IMR-90 (cell line): ENCODE measurements at regions not wholly inside any gene's neighbourhood (a gene's known extent, or its start where the extent isn't known, plus 50 kb on each side); places are given as distances from the start of the nearest gene placed in this dataset.
A peak's percentile ranks its signal among the peaks of the same experiment; 100 is the strongest.

Experiments
- ATAC-seq: fragments of 200-7000 bp; cut with Tn5 transposase; 2 replicates; pipeline ENCODE4 v1.9.1; 2020; ENCODE audit warnings: low read depth, mild to moderate bottlenecking, moderate library complexity
- BruUV-seq: library from RNA; stranded (reverse); fragments of 400-500 nt; replicated peaks from 2 replicates; lab custom pipeline; 2021; lab: Mats Ljungman, UMichigan
- CTCF ChIA-PET: fragments of 300-600 bp; formaldehyde crosslinking; extraction: SDS; loops from one replicate; lab custom pipeline; 2021; ENCODE audit warnings: antibody characterized with exemption; lab: Yijun Ruan, JAX
- POLR2A ChIA-PET: fragments of 300-600 bp; sonication (Branson Sonifier 250); formaldehyde crosslinking; loops from one replicate; lab custom pipeline; 2022; ENCODE audit warnings: antibody characterized with exemption; ENCODE audit not compliant: unreplicated experiment; lab: Charles Lee
- DNase-seq: peaks from one replicate; pipeline ENCODE4 v3.0.0; 2013
- H2AFZ ChIP-seq: replicated peaks from 2 replicates; pipeline ENCODE3; 2013; ENCODE audit warnings: low read length, mild to moderate bottlenecking; ENCODE audit not compliant: poor library complexity
- H2AK5ac ChIP-seq: 2 replicates; pipeline ENCODE4 v1.6.1; 2013; ENCODE audit warnings: low read depth, low read length, inconsistent platforms
- H2AK9ac ChIP-seq: replicated peaks from 2 replicates; pipeline ENCODE3; 2013; ENCODE audit warnings: mild to moderate bottlenecking, low read depth, low read length, moderate library complexity; ENCODE audit not compliant: poor library complexity
- H2BK120ac ChIP-seq: 2 replicates; pipeline ENCODE4 v1.6.1; 2013; ENCODE audit warnings: low read depth, low read length, inconsistent platforms
- H2BK15ac ChIP-seq: 3 replicates; pipeline ENCODE4 v1.6.1; 2013; ENCODE audit warnings: low read depth, low read length, inconsistent platforms
- H2BK20ac ChIP-seq: 2 replicates; pipeline ENCODE4 v1.6.1; 2013; ENCODE audit warnings: low read depth, mild to moderate bottlenecking, inconsistent platforms, low read length, moderate library complexity
- H2BK5ac ChIP-seq: 2 replicates; pipeline ENCODE4 v1.6.1; 2013; ENCODE audit warnings: mild to moderate bottlenecking, low read depth, low read length, inconsistent platforms; ENCODE audit not compliant: poor library complexity, severe bottlenecking
- H3K14ac ChIP-seq: replicated peaks from 2 replicates; pipeline ENCODE4 v1.6.1; 2013; ENCODE audit warnings: low read depth, low read length, inconsistent platforms
- H3K18ac ChIP-seq: 2 replicates; pipeline ENCODE4 v1.6.1; 2013; ENCODE audit warnings: low read depth, low read length, control low read depth
- H3K23ac ChIP-seq: 2 replicates; pipeline ENCODE4 v1.6.1; 2013; ENCODE audit warnings: low read depth, low read length, inconsistent platforms
- H3K27ac ChIP-seq: 2 replicates; pipeline ENCODE4 v1.5.1; 2013; ENCODE audit warnings: mild to moderate bottlenecking, control low read depth, low read length; ENCODE audit not compliant: insufficient read depth
- H3K27me3 ChIP-seq: 2 replicates; pipeline ENCODE4 v1.6.1; 2013; ENCODE audit warnings: low read length; ENCODE audit not compliant: control insufficient read depth, insufficient read depth
- H3K36me3 ChIP-seq: 2 replicates; pipeline ENCODE4 v1.6.1; 2013; ENCODE audit warnings: low read length, mixed read lengths; ENCODE audit not compliant: control insufficient read depth, insufficient read depth
- H3K4ac ChIP-seq: 2 replicates; pipeline ENCODE4 v1.6.1; 2013; ENCODE audit warnings: low read depth, low read length, inconsistent platforms
- H3K4me1 ChIP-seq: 2 replicates; pipeline ENCODE4 v1.6.1; 2013; ENCODE audit warnings: low read length, mixed read lengths; ENCODE audit not compliant: control insufficient read depth, insufficient read depth
- H3K4me2 ChIP-seq: 2 replicates; pipeline ENCODE4 v1.6.1; 2013; ENCODE audit warnings: low read depth, mild to moderate bottlenecking, control low read depth, low read length, moderate library complexity
- H3K4me3 ChIP-seq: 2 replicates; pipeline ENCODE4 v1.5.1; 2013; ENCODE audit warnings: low read depth, mild to moderate bottlenecking, control low read depth, low read length, moderate library complexity; ENCODE audit not compliant: insufficient read depth
- H3K56ac ChIP-seq: 2 replicates; pipeline ENCODE4 v1.6.1; 2013; ENCODE audit warnings: low read length, inconsistent platforms; ENCODE audit not compliant: insufficient read depth; ENCODE audit errors: extremely low read depth
- H3K79me1 ChIP-seq, 2 experiments: 2 replicates each; pipeline ENCODE4 v1.6.1; 2013; ENCODE audit warnings: low read length in 2 of 2, inconsistent platforms in 1 of 2, low read depth in 1 of 2
- H3K9ac ChIP-seq: 2 replicates; pipeline ENCODE4 v1.6.1; 2013; ENCODE audit warnings: low read depth, low read length, control low read depth
- H3K9me1 ChIP-seq: 2 replicates; pipeline ENCODE4 v1.6.1; 2013; ENCODE audit warnings: low read length, inconsistent platforms; ENCODE audit not compliant: insufficient read depth
- H3K9me3 ChIP-seq: 2 replicates; pipeline ENCODE4 v1.6.1; 2013; ENCODE audit warnings: low read length; ENCODE audit not compliant: control insufficient read depth, insufficient read depth
- H4K20me1 ChIP-seq: 2 replicates; pipeline ENCODE4 v1.6.1; 2013; ENCODE audit warnings: low read length, inconsistent platforms; ENCODE audit not compliant: insufficient read depth
- H4K5ac ChIP-seq: 2 replicates; pipeline ENCODE4 v1.6.1; 2013; ENCODE audit warnings: mild to moderate bottlenecking, low read depth, low read length, control low read depth
- H4K8ac ChIP-seq, 2 experiments: 2 replicates each; pipeline ENCODE4 v1.6.1; 2013; ENCODE audit warnings: low read depth in 2 of 2, low read length in 2 of 2, control low read depth in 1 of 2, inconsistent platforms in 1 of 2
- H4K91ac ChIP-seq: 2 replicates; pipeline ENCODE4 v1.6.1; 2013; ENCODE audit warnings: low read depth, low read length, inconsistent platforms; ENCODE audit not compliant: insufficient read depth
- BHLHE40 ChIP-seq: fragments of 150-350 bp; IDR thresholded peaks from 2 replicates; pipeline ENCODE4 v1.6.1; 2016; ENCODE audit warnings: mild to moderate bottlenecking, low read depth, low read length
- CEBPB ChIP-seq: IDR thresholded peaks from 2 replicates; pipeline ENCODE4 v1.6.1; 2012; ENCODE audit warnings: low read depth, low read length, improper control_type of control experiment
- CHD1 ChIP-seq: IDR thresholded peaks from 2 replicates; pipeline ENCODE4 v1.6.1; 2012; ENCODE audit warnings: low read depth, low read length, improper control_type of control experiment
- FOS ChIP-seq: fragments of 150-350 bp; IDR thresholded peaks from 2 replicates; pipeline ENCODE4 v1.6.1; 2016; ENCODE audit warnings: low read depth, low read length
- MAFK ChIP-seq: IDR thresholded peaks from 2 replicates; pipeline ENCODE4 v1.6.1; 2012; ENCODE audit warnings: low read depth, low read length, improper control_type of control experiment
- MAZ ChIP-seq: IDR thresholded peaks from 2 replicates; pipeline ENCODE4 v1.6.1; 2012; ENCODE audit warnings: low read depth, mild to moderate bottlenecking, low read length, improper control_type of control experiment, moderate library complexity, borderline replicate concordance
- MXI1 ChIP-seq: IDR thresholded peaks from 2 replicates; pipeline ENCODE4 v1.6.1; 2012; ENCODE audit warnings: low read depth, mild to moderate bottlenecking, low read length, moderate library complexity, borderline replicate concordance
- NFE2L2 ChIP-seq: fragments of 150-350 bp; IDR thresholded peaks from 2 replicates; pipeline ENCODE4 v1.6.1; 2016; ENCODE audit warnings: low read depth, mild to moderate bottlenecking, low read length
- POLR2A ChIP-seq: IDR thresholded peaks from 2 replicates; pipeline ENCODE4 v1.6.1; 2012; ENCODE audit warnings: mild to moderate bottlenecking, low read depth, low read length
- RAD21 ChIP-seq: IDR thresholded peaks from 2 replicates; pipeline ENCODE4 v1.6.1; 2012; ENCODE audit warnings: low read length, improper control_type of control experiment
- RCOR1 ChIP-seq: IDR thresholded peaks from 2 replicates; pipeline ENCODE4 v1.6.1; 2012; ENCODE audit warnings: mild to moderate bottlenecking, low read length, improper control_type of control experiment; ENCODE audit not compliant: insufficient replicate concordance
- RFX5 ChIP-seq: IDR thresholded peaks from 2 replicates; pipeline ENCODE4 v1.8.0; 2012; ENCODE audit warnings: low read depth, mild to moderate bottlenecking, low read length, moderate library complexity
- SMC3 ChIP-seq: fragments of 150-350 bp; IDR thresholded peaks from 2 replicates; pipeline ENCODE4 v1.6.1; 2016; ENCODE audit warnings: low read depth, mild to moderate bottlenecking, antibody characterized with exemption, low read length, moderate library complexity
- WGBS, 2 experiments: methylation state at CpG; one replicate each; pipeline versions ENCODE4 v1.1.5 to v1.1.7; 2013; ENCODE audit warnings: missing lambda C conversion rate in 2 of 2; ENCODE audit not compliant: insufficient read length in 1 of 2; ENCODE audit errors: extremely low coverage in 2 of 2; 5-methylcytosine and 5-hydroxymethylcytosine counted together
- dilution Hi-C: fragments of 300-500 bp; cut with HindIII; formaldehyde crosslinking; loops from one replicate; pipeline ENCODE4 v1.14.3; 2018; ENCODE audit warnings: low sequenced_read_pairs; ENCODE audit not compliant: unreplicated experiment
- in situ Hi-C: fragments of 300-500 bp; cut with MboI; formaldehyde crosslinking; loops from 3 replicates; pipeline ENCODE4 v1.14.3; 2019; ENCODE audit warnings: low sequenced_read_pairs, inconsistent platforms, mixed read lengths
- intact Hi-C: fragments of 100-400 bp; cut with micrococcal nuclease; formaldehyde crosslinking; loops from 2 replicates; pipeline ENCODE4 v1.10.0; 2022
- TF ChIP-seq, protein P1 (sequence below): fragments of 150-350 bp; IDR thresholded peaks from 2 replicates; pipeline ENCODE4 v1.6.1; 2017; ENCODE audit warnings: mild to moderate bottlenecking, antibody characterized with exemption, low read length, low read depth
- TF ChIP-seq, protein P2 (sequence below): conservative IDR thresholded peaks from 2 replicates; pipeline ENCODE4 v1.5.1; 2012; ENCODE audit warnings: mild to moderate bottlenecking, low read depth, low read length, improper control_type of control experiment
- TF ChIP-seq, protein P3 (sequence below): fragments of 150-350 bp; IDR thresholded peaks from 2 replicates; pipeline ENCODE4 v1.6.1; 2016; ENCODE audit warnings: low read depth, mild to moderate bottlenecking, low read length, moderate library complexity, borderline replicate concordance

DNA sequence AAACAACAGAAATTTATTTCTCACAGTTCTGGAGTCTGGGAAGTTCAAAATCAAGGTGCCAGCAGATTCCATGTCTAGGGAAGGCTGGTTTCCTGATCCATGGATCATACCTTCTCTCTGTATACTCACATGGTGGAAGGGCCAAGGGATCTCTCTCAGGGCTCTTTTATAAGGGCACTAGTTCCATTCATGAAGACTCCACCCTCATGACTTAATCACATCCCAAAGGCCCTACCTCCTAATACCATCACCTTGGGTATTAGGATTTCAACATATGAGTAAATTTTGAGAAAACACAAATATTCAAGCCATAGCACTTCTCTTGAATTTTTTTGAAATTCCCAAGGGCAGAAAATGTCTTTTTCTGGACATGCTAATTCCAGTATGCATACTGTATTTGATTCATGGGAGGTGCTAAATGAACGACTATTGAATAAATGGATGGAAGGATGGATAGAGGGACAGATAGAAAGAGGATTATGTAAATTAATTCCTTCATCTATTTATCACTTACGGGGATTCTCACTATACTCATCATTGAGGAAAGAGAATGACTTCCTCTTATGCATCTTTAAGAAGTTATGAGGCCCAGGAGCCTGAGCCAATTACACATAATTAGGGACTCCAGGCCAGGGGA is 182.8 kb downstream of the NRIP1 start:
- BruUV-seq = no TSS peak
- Histone ChIP-seq H4K5ac (no peak overlapping the region), H3K9ac (no peak overlapping the region), H2AK9ac (no peak overlapping the region), H3K27ac (no peak overlapping the region), H2BK20ac (no peak overlapping the region), H3K14ac (no peak overlapping the region), H3K4ac (0 out of 2 replicates have a peak overlapping the region, but pooled peaks have one; percentile 9), H3K4me3 (no peak overlapping the region), H2AK5ac (no peak overlapping the region), H3K9me3 (no peaks in the 10 kb centered on the region), H3K36me3 (no peaks in the 10 kb centered on the region), H3K56ac (no peak overlapping the region), H2BK5ac (no peak overlapping the region), H3K4me1 (peaks cover 6% of the 10 kb centered on the region), H3K79me1 (0 out of 4 replicates have a peak, but pooled peaks cover 0 to 5% of the 10 kb centered on the region in 2 experiments), H4K20me1 (no peaks in the 10 kb centered on the region), H2BK15ac (0 out of 3 replicates have a peak overlapping the region, but pooled peaks have one; percentile 12), H3K4me2 (no peak overlapping the region), H2AFZ (no peak overlapping the region), H2BK120ac (no peak overlapping the region), H4K91ac (no peak overlapping the region), H3K27me3 (no peaks in the 10 kb centered on the region), H4K8ac (no peak overlapping the region), H3K18ac (no peak overlapping the region), H3K9me1 (no peaks in the 10 kb centered on the region; the same call in 1 of the 2 replicates), H3K23ac (no peak overlapping the region)
- DNase-seq = no peak
- in situ Hi-C loops (no loop called here), dilution Hi-C loops (no loop called here), intact Hi-C loops (no loop called here)
- CTCF ChIA-PET = no interaction called here
- POLR2A ChIA-PET = no interaction called here
- ATAC-seq = no peak
- WGBS, 2 experiments = no CpG with 5 or more reads among the region's 2 CpGs
- TF ChIP-seq RAD21 (no peak), MAZ (no peak), BHLHE40 (no peak), CEBPB (no peak), CHD1 (no peak), RCOR1 (no peak), FOS (no peak), MAFK (no peak), NFE2L2 (no peak), RFX5 (no peak), SMC3 (no peak), MXI1 (no peak), POLR2A (no peak)
- TF ChIP-seq, protein P1, sequence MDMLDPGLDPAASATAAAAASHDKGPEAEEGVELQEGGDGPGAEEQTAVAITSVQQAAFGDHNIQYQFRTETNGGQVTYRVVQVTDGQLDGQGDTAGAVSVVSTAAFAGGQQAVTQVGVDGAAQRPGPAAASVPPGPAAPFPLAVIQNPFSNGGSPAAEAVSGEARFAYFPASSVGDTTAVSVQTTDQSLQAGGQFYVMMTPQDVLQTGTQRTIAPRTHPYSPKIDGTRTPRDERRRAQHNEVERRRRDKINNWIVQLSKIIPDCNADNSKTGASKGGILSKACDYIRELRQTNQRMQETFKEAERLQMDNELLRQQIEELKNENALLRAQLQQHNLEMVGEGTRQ = no peak
- TF ChIP-seq, protein P2, sequence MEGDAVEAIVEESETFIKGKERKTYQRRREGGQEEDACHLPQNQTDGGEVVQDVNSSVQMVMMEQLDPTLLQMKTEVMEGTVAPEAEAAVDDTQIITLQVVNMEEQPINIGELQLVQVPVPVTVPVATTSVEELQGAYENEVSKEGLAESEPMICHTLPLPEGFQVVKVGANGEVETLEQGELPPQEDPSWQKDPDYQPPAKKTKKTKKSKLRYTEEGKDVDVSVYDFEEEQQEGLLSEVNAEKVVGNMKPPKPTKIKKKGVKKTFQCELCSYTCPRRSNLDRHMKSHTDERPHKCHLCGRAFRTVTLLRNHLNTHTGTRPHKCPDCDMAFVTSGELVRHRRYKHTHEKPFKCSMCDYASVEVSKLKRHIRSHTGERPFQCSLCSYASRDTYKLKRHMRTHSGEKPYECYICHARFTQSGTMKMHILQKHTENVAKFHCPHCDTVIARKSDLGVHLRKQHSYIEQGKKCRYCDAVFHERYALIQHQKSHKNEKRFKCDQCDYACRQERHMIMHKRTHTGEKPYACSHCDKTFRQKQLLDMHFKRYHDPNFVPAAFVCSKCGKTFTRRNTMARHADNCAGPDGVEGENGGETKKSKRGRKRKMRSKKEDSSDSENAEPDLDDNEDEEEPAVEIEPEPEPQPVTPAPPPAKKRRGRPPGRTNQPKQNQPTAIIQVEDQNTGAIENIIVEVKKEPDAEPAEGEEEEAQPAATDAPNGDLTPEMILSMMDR = no peak
- TF ChIP-seq, protein P3, sequence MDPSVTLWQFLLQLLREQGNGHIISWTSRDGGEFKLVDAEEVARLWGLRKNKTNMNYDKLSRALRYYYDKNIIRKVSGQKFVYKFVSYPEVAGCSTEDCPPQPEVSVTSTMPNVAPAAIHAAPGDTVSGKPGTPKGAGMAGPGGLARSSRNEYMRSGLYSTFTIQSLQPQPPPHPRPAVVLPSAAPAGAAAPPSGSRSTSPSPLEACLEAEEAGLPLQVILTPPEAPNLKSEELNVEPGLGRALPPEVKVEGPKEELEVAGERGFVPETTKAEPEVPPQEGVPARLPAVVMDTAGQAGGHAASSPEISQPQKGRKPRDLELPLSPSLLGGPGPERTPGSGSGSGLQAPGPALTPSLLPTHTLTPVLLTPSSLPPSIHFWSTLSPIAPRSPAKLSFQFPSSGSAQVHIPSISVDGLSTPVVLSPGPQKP = no peak
